ENCODE measurements at regions not wholly inside any gene's neighbourhood (a gene's known extent, or its start where the extent isn't known, plus 50 kb on each side); places are given as distances from the start of the nearest gene placed in this dataset.

DNA sequence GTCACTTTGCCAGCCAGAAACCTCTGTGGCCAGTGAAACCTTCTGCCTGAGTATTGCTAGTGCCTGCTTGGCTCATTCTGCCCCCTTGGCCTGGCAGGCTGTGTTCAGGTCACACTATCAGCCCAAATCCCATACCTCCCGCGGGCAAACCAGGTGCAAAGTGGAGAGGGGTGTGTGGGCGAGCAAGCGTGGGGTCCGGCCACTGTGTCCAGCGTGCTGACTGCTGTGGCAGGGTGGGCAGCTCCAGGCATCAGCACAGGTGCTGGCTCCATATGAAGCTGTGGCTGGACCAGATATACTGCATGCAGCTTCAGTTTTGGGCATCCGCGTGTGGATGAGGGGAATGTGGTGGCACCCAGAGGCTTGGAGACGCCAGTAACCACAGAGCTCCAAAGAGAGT lies 576.5 kb upstream of the EDIL3 start:
- H3K27ac Mint-ChIP-seq, result no peak overlapping the region
- H3K27me3 Mint-ChIP-seq, result no peaks in the 10 kb centered on the region
- no peaks in the 10 kb centered on the region for H3K9me3 Mint-ChIP-seq (ENCODE audit: low read depth)
- H3K4me3 Mint-ChIP-seq (ENCODE audit: low read depth), result no peak overlapping the region
- H3K4me1 Mint-ChIP-seq (ENCODE audit: low read depth), result peaks cover 2% of the 10 kb centered on the region
- DNase-seq (ENCODE audit: low spot score, unreplicated experiment), result no peak
- H3K36me3 Mint-ChIP-seq (ENCODE audit: insufficient read depth), result no peaks in the 10 kb centered on the region
- TF ChIP-seq, protein P1, sequence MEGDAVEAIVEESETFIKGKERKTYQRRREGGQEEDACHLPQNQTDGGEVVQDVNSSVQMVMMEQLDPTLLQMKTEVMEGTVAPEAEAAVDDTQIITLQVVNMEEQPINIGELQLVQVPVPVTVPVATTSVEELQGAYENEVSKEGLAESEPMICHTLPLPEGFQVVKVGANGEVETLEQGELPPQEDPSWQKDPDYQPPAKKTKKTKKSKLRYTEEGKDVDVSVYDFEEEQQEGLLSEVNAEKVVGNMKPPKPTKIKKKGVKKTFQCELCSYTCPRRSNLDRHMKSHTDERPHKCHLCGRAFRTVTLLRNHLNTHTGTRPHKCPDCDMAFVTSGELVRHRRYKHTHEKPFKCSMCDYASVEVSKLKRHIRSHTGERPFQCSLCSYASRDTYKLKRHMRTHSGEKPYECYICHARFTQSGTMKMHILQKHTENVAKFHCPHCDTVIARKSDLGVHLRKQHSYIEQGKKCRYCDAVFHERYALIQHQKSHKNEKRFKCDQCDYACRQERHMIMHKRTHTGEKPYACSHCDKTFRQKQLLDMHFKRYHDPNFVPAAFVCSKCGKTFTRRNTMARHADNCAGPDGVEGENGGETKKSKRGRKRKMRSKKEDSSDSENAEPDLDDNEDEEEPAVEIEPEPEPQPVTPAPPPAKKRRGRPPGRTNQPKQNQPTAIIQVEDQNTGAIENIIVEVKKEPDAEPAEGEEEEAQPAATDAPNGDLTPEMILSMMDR (IDR thresholded peaks at IDR 0.05; ENCODE audit: unreplicated experiment), result no peak

DNA sequence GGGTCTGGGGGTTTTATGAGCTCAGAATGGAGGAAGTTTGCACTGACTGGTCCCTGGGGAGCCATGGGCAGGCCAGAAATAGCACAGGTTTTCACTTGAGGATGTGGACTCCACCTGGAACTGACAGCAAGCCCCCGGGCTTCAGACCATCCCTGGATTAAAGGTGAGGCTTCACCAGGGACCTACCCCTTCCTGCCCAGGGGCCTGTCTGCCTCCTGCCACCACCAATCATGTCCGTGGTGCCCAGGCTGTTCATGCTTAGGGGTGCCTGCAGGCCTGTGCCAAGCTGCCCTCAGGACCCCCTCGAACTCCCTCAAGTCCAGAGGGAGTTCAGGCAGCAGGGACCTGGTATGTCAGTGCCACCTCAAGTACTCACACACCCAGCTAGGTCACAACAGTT lies 577.2 kb upstream of the EDIL3 start:
- TF ChIP-seq, protein P1 (IDR thresholded peaks at IDR 0.05; ENCODE audit: unreplicated experiment), result no peak
- Mint-ChIP-seq H3K36me3 (ENCODE audit: insufficient read depth) (no peaks in the 10 kb centered on the region), H3K4me1 (ENCODE audit: low read depth) (peaks cover 2% of the 10 kb centered on the region), H3K27ac (no peak overlapping the region), H3K27me3 (no peaks in the 10 kb centered on the region), H3K9me3 (ENCODE audit: low read depth) (no peaks in the 10 kb centered on the region), H3K4me3 (ENCODE audit: low read depth) (no peak overlapping the region)
- DNase-seq (ENCODE audit: low spot score, unreplicated experiment), result no peak

DNA sequence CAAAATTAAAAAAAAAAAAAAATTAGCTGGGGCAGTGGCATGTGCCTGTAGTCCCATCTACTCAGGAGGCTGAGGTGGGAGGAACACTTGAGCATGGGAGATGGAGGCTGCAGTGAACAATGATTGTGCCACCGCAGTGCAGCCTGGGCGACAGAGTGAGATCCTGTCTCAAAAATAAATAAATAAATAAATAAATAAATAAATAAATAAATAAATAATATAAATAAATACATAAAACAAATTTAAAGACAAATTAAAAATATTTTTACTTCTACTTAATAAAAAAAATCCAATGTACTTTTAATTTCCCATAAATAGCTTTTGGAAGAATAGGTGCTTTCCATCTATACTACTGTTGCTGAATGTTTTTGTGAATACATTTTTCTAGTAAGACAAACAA lies 598.4 kb upstream of the EDIL3 start:
- Mint-ChIP-seq H3K27ac (no peak overlapping the region), H3K4me3 (ENCODE audit: low read depth) (no peak overlapping the region), H3K36me3 (ENCODE audit: insufficient read depth) (no peaks in the 10 kb centered on the region), H3K4me1 (ENCODE audit: low read depth) (no peaks in the 10 kb centered on the region), H3K27me3 (no peaks in the 10 kb centered on the region), H3K9me3 (ENCODE audit: low read depth) (no peaks in the 10 kb centered on the region)
- no peak for DNase-seq (ENCODE audit: low spot score, unreplicated experiment)
- TF ChIP-seq, protein P1 (IDR thresholded peaks at IDR 0.05; ENCODE audit: unreplicated experiment), result no peak

DNA sequence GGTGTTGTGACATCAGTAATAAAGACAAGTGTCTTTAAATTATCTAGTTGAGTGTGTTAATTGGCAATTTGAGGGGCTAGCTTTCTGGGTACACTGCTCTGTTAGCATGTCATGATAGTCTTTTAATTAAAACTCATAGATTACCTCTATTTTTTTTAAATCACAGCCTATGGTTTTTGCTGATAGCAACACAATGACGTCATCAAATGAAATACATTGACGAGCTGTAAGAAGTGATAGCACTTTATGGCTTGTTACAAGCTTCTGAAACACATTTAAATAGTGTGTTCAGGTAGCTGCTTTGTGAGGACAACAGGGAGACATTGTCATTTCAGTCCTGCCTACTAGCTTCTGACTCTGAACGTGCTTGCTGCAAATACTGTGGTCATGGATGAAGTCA lies 600.5 kb upstream of the EDIL3 start:
- Mint-ChIP-seq H3K36me3 (ENCODE audit: insufficient read depth) (no peaks in the 10 kb centered on the region), H3K27me3 (no peaks in the 10 kb centered on the region), H3K9me3 (ENCODE audit: low read depth) (no peaks in the 10 kb centered on the region), H3K27ac (no peak overlapping the region), H3K4me3 (ENCODE audit: low read depth) (no peak overlapping the region), H3K4me1 (ENCODE audit: low read depth) (peaks cover 7% of the 10 kb centered on the region)
- no peak for DNase-seq (ENCODE audit: low spot score, unreplicated experiment)
- TF ChIP-seq, protein P1 (IDR thresholded peaks at IDR 0.05; ENCODE audit: unreplicated experiment), result no peak

DNA sequence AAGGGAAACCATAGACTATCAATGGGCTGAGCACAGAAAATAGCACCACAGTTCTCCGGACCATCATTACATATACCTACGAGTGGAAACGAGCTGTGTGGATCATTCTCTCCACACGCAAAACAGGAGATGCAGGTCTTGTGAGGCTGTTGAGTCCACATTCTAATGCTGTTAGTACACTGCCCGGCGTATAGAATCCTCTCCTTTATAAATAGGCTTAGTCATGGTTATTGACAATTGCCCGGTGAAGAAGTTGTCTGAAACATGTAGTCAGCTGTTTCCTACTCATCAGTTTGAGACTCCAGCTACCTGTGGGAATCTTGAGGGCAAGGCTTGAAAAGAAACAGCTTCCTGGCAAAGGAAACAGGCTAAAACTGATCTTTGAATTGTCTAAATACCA lies 602.0 kb upstream of the EDIL3 start:
- TF ChIP-seq, protein P1 (IDR thresholded peaks at IDR 0.05; ENCODE audit: unreplicated experiment), result no peak
- Mint-ChIP-seq H3K36me3 (ENCODE audit: insufficient read depth) (no peaks in the 10 kb centered on the region), H3K4me3 (ENCODE audit: low read depth) (no peak overlapping the region), H3K9me3 (ENCODE audit: low read depth) (no peaks in the 10 kb centered on the region), H3K27ac (no peak overlapping the region), H3K27me3 (no peaks in the 10 kb centered on the region), H3K4me1 (ENCODE audit: low read depth) (peaks cover 11% of the 10 kb centered on the region)
- DNase-seq (ENCODE audit: low spot score, unreplicated experiment), result no peak

Measured in progenitor cell of endocrine pancreas (in vitro differentiated cells).